ENCODE measurements at regions not wholly inside any gene's neighbourhood (a gene's known extent, or its start where the extent isn't known, plus 50 kb on each side); places are given as distances from the start of the nearest gene placed in this dataset.

DNA sequence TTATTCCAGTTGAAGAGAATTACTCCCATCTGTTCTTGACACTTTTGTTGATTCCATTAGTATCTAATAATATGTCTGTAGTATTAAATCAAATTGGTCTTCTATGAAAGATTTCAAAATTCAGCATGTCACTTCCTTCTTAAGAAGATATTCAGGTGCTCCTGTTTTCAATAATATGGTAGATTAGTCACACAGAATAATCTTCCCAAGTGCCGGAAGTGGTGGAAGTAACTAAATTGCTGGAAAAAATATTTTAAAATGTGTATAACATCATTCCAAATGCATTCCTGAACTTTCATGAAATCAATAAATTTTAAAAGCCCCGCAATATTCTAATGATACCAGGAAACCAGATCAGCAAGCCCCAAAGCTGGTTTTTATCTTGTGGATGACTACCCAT is 281.3 kb downstream of the EPM2A start:
- H3K36me3 Mint-ChIP-seq (ENCODE audit: insufficient read depth, unreplicated experiment): no peaks in the 10 kb centered on the region
- intact Hi-C loops (cut with micrococcal nuclease; ENCODE audit: unreplicated experiment): no loop called here
- H3K9me3 Mint-ChIP-seq (ENCODE audit: unreplicated experiment): no peaks in the 10 kb centered on the region
- POLR2A ChIA-PET: no interaction called here
- H3K27me3 ChIP-seq (replicated peaks; ENCODE audit: control insufficient read depth, insufficient read depth, low read length): no peaks in the 10 kb centered on the region
- CTCF ChIA-PET: no interaction called here
- no peak for DNase-seq
- no peak overlapping the region for H3K4me3 ChIP-seq (ENCODE audit: low read depth, low read length)
- no peaks in the 10 kb centered on the region for H3K27me3 Mint-ChIP-seq (ENCODE audit: insufficient read depth, unreplicated experiment)
- H3K4me1 Mint-ChIP-seq (ENCODE audit: low read depth, unreplicated experiment): no peaks in the 10 kb centered on the region
- no peak overlapping the region for H3K4me3 Mint-ChIP-seq (ENCODE audit: unreplicated experiment)
- H3K27ac Mint-ChIP-seq (ENCODE audit: unreplicated experiment): no peak overlapping the region
- H3K9me3 ChIP-seq: no peaks in the 10 kb centered on the region
- H3K4me1 ChIP-seq: no peaks in the 10 kb centered on the region
- no peaks in the 10 kb centered on the region for H3K36me3 ChIP-seq (ENCODE audit: control insufficient read depth, insufficient read depth, low read length)
- no TSS peak for BruUV-seq (replicated peaks)
- TF ChIP-seq, protein P1, sequence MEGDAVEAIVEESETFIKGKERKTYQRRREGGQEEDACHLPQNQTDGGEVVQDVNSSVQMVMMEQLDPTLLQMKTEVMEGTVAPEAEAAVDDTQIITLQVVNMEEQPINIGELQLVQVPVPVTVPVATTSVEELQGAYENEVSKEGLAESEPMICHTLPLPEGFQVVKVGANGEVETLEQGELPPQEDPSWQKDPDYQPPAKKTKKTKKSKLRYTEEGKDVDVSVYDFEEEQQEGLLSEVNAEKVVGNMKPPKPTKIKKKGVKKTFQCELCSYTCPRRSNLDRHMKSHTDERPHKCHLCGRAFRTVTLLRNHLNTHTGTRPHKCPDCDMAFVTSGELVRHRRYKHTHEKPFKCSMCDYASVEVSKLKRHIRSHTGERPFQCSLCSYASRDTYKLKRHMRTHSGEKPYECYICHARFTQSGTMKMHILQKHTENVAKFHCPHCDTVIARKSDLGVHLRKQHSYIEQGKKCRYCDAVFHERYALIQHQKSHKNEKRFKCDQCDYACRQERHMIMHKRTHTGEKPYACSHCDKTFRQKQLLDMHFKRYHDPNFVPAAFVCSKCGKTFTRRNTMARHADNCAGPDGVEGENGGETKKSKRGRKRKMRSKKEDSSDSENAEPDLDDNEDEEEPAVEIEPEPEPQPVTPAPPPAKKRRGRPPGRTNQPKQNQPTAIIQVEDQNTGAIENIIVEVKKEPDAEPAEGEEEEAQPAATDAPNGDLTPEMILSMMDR (IDR thresholded peaks at IDR 0.05; ENCODE audit: insufficient read depth in 1 of 2, low read depth in 1 of 2, low read length in 1 of 2, severe bottlenecking in 1 of 2, unreplicated experiment in 1 of 2): no peak

DNA sequence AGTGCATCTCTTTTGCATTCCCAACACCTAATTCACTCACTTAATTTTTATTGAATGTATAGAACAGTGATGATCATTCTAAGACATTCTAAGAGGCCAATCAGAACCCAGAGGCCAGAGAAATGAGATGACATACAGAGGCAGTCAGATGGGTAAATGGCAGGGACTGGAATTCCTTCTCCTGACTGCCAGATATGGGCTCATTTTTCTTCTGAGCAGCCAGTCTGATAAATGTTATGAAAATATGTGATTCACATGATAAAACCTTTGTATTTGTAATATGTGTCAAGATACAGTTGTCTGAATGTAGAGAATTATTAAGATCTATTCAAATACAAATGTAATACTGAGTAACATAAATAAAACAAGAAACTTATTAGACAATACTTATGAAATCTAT is 277.8 kb downstream of the EPM2A start:
- BruUV-seq (replicated peaks): no TSS peak
- TF ChIP-seq, protein P1 (IDR thresholded peaks at IDR 0.05; ENCODE audit: insufficient read depth in 1 of 2, low read depth in 1 of 2, low read length in 1 of 2, severe bottlenecking in 1 of 2, unreplicated experiment in 1 of 2): no peak
- ChIA-PET POLR2A (no interaction called here), CTCF (no interaction called here)
- Histone ChIP-seq H3K4me1 (no peaks in the 10 kb centered on the region), H3K4me3 (ENCODE audit: low read depth, low read length) (no peak overlapping the region), H3K27me3 (replicated peaks; ENCODE audit: control insufficient read depth, insufficient read depth, low read length) (no peaks in the 10 kb centered on the region), H3K9me3 (no peaks in the 10 kb centered on the region), H3K36me3 (ENCODE audit: control insufficient read depth, insufficient read depth, low read length) (no peaks in the 10 kb centered on the region)
- H3K4me1 Mint-ChIP-seq (ENCODE audit: low read depth, unreplicated experiment): no peaks in the 10 kb centered on the region
- H3K36me3 Mint-ChIP-seq (ENCODE audit: insufficient read depth, unreplicated experiment): no peaks in the 10 kb centered on the region
- H3K4me3 Mint-ChIP-seq (ENCODE audit: unreplicated experiment): no peak overlapping the region
- no peak overlapping the region for H3K27ac Mint-ChIP-seq (ENCODE audit: unreplicated experiment)
- H3K27me3 Mint-ChIP-seq (ENCODE audit: insufficient read depth, unreplicated experiment): no peaks in the 10 kb centered on the region
- no peak for DNase-seq
- intact Hi-C loops (cut with micrococcal nuclease; ENCODE audit: unreplicated experiment): no loop called here
- H3K9me3 Mint-ChIP-seq (ENCODE audit: unreplicated experiment): no peaks in the 10 kb centered on the region

DNA sequence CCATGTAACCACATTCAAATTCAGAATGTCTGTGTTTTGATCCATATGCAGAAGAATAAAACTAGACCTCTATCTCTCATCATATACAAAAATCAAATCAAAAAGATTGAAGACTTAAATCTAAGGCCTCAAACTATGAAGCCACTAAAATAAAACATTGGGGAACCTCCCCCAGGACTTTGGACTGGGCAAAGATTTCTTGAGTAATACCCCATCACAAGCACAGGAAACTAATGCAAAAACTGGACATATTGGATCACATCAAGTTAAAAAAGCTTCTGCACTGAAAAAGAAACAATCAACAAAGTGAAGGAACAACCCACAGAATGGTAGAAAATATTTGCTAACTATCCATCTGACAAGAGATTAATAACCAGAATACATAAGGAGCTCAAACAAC is 266.8 kb downstream of the EPM2A start:
- ChIA-PET CTCF (no interaction called here), POLR2A (no interaction called here)
- Mint-ChIP-seq H3K9me3 (ENCODE audit: unreplicated experiment) (peaks cover 9% of the 10 kb centered on the region), H3K4me1 (ENCODE audit: low read depth, unreplicated experiment) (no peaks in the 10 kb centered on the region), H3K27ac (ENCODE audit: unreplicated experiment) (no peak overlapping the region), H3K4me3 (ENCODE audit: unreplicated experiment) (no peak overlapping the region), H3K27me3 (ENCODE audit: insufficient read depth, unreplicated experiment) (no peaks in the 10 kb centered on the region), H3K36me3 (ENCODE audit: insufficient read depth, unreplicated experiment) (no peaks in the 10 kb centered on the region)
- Histone ChIP-seq H3K36me3 (ENCODE audit: control insufficient read depth, insufficient read depth, low read length) (no peaks in the 10 kb centered on the region), H3K4me3 (ENCODE audit: low read depth, low read length) (no peak overlapping the region), H3K27me3 (replicated peaks; ENCODE audit: control insufficient read depth, insufficient read depth, low read length) (no peaks in the 10 kb centered on the region), H3K4me1 (no peaks in the 10 kb centered on the region), H3K9me3 (no peaks in the 10 kb centered on the region)
- TF ChIP-seq, protein P1 (IDR thresholded peaks at IDR 0.05; ENCODE audit: insufficient read depth in 1 of 2, low read depth in 1 of 2, low read length in 1 of 2, severe bottlenecking in 1 of 2, unreplicated experiment in 1 of 2): no peak
- no peak for DNase-seq
- no TSS peak for BruUV-seq (replicated peaks)
- intact Hi-C loops (cut with micrococcal nuclease; ENCODE audit: unreplicated experiment): no loop called here
